Muscle of leg (tissue), 3 donors: ENCODE measurements at regions not wholly inside any gene's neighbourhood (a gene's known extent, or its start where the extent isn't known, plus 50 kb on each side); places are given as distances from the start of the nearest gene placed in this dataset.

Experiments used
- DNase-seq: peaks from one replicate; pipeline ENCODE4 v3.0.0; 2013
- H3K27ac ChIP-seq: one replicate; pipeline ENCODE4 v1.5.1; 2013; ENCODE audit warnings: mild to moderate bottlenecking, low read length, control low read depth
- H3K27me3 ChIP-seq: one replicate; pipeline ENCODE4 v1.6.1; 2013; ENCODE audit warnings: low read length; ENCODE audit not compliant: control insufficient read depth, insufficient read depth
- H3K36me3 ChIP-seq: one replicate; pipeline ENCODE4 v1.6.1; 2013; ENCODE audit warnings: low read length; ENCODE audit not compliant: control insufficient read depth, insufficient read depth
- H3K4me1 ChIP-seq: one replicate; pipeline ENCODE4 v1.6.1; 2013; ENCODE audit warnings: low read length; ENCODE audit not compliant: control insufficient read depth, insufficient read depth
- H3K4me3 ChIP-seq: one replicate; pipeline ENCODE4 v1.5.1; 2013; ENCODE audit warnings: low read length, control low read depth
- H3K9me3 ChIP-seq: replicated peaks from 2 replicates; pipeline ENCODE4 v1.6.1; 2013; ENCODE audit warnings: low read depth, low read length; ENCODE audit not compliant: control insufficient read depth
- WGBS: methylation state at CpG from one replicate; pipeline ENCODE4 v1.1.5; 2013; ENCODE audit warnings: missing lambda C conversion rate; ENCODE audit not compliant: insufficient coverage; 5-methylcytosine and 5-hydroxymethylcytosine counted together

DNA sequence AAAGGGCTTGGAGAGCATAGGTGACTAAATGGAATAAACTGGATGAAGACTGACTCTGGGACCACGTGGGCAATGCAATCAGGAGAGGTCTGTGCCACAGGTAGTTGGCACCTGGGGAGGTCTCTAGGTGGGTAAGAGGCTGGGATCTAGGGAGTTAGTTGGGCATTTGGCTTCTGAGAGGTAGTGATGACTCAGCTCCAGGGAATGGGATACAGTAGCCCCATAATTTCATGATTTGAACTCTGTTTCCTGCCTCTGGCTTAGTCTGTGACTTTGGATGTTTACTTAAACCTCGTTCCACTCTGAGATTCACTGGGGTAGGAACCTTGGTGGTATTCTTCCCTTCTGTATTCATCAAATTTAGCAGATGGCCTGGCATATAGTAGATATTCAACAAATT lies 240.8 kb downstream of the KIF4B start:
- Histone ChIP-seq H3K9me3 (no peaks in the 10 kb centered on the region), H3K4me3 (no peak overlapping the region), H3K36me3 (no peaks in the 10 kb centered on the region), H3K27ac (no peak overlapping the region), H3K4me1 (no peaks in the 10 kb centered on the region), H3K27me3 (no peaks in the 10 kb centered on the region)
- 67% methylated on average over 1 of the region's 2 CpGs for WGBS
- DNase-seq: no peak

DNA sequence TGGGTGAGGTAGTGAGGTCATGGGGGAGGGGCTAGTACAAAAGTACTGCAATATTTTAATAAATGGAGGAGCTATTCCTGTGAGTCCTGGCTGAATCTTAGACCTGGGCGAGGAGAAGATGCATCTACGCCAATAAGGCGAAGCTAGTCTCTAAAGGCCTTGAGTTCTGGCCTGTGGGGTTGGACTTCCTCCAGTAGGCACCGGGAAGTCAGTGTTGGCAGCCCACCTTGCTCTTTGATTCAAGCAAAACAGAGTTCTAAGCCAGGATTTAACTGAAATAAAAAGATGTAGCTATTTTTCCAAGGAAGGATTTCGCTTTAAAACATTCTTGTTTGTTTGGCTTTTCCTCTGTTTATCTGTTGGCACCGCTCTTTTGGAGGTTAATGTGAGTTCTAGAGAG lies 244.6 kb downstream of the KIF4B start:
- Histone ChIP-seq H3K36me3 (no peaks in the 10 kb centered on the region), H3K27ac (no peak overlapping the region), H3K9me3 (no peaks in the 10 kb centered on the region), H3K4me3 (no peak overlapping the region), H3K27me3 (no peaks in the 10 kb centered on the region), H3K4me1 (no peaks in the 10 kb centered on the region)
- DNase-seq: peak; percentile 52
- WGBS: 60% methylated on average over 4 of the region's 6 CpGs

DNA sequence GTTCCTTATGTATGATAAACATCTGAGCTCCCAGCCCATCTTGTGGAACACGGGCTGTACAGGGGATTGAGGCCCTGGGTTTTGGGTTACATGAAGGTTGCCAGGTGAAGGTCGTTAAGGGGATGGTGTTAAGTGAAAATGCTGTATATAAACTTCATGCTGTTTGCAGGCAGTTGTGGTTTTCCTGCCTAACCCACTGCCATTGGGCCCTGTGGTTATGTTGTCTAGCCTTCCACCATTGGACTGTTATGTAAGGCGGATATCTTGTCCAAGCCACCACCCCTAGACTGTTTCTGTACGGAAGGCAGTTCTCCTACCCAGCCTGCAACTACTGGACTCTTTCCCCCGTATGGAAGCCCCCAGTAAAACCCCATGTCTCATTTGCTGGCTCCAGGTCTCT lies 246.1 kb downstream of the KIF4B start:
- H3K36me3 ChIP-seq: no peaks in the 10 kb centered on the region
- no peak overlapping the region for H3K4me3 ChIP-seq
- H3K27ac ChIP-seq: no peak overlapping the region
- no peaks in the 10 kb centered on the region for H3K4me1 ChIP-seq
- no peaks in the 10 kb centered on the region for H3K9me3 ChIP-seq
- no peak for DNase-seq
- H3K27me3 ChIP-seq: no peaks in the 10 kb centered on the region
- WGBS: 25% methylated on average over 1 of the region's 5 CpGs

DNA sequence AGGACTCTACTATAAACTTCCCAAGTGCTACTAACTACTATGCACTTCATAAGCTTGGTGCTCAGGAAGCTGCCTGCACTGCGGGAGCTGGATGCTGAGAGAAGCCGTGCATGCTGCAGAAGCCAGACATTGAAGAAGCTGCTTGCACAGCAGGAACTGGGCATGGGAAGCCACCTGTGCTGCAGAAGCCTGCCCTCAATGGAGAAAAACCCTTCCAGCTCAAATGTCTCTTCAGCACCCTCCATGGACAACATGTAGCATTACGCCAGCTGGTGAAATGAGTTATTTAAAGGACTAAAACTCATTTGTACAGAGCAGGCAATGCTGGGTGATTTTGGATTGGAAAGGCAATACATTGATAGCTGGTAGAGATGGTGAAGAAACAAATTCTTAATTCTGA lies 247.2 kb downstream of the KIF4B start:
- no peak overlapping the region for H3K27ac ChIP-seq
- no peaks in the 10 kb centered on the region for H3K9me3 ChIP-seq
- H3K4me1 ChIP-seq: no peaks in the 10 kb centered on the region
- no peak overlapping the region for H3K4me3 ChIP-seq
- H3K27me3 ChIP-seq: no peaks in the 10 kb centered on the region
- H3K36me3 ChIP-seq: no peaks in the 10 kb centered on the region
- 36% methylated on average over 2 of the region's 3 CpGs for WGBS
- DNase-seq: no peak

DNA sequence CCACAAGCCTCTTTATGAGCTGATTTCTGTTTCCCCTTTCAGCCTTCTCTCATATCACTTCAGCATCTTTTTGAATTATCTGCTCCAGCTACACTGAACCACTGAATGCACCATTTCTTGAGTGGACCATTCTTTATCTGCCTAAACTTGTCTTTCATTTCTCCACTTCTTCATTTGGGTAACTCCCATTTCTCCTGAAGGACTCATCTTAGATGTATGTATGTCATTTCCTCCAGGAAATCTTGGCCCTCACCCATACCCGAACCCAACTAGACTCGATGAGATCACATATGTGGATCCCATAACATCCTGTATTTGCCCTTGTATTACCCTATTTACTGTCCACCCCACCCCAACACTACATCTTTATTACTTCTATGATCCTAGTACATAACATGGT lies 249.8 kb downstream of the KIF4B start:
- no peaks in the 10 kb centered on the region for H3K36me3 ChIP-seq
- no peak overlapping the region for H3K27ac ChIP-seq
- 90% methylated on average over 2 of the region's 2 CpGs for WGBS
- no peak for DNase-seq
- no peaks in the 10 kb centered on the region for H3K27me3 ChIP-seq
- no peaks in the 10 kb centered on the region for H3K9me3 ChIP-seq
- no peak overlapping the region for H3K4me3 ChIP-seq
- H3K4me1 ChIP-seq: no peaks in the 10 kb centered on the region

DNA sequence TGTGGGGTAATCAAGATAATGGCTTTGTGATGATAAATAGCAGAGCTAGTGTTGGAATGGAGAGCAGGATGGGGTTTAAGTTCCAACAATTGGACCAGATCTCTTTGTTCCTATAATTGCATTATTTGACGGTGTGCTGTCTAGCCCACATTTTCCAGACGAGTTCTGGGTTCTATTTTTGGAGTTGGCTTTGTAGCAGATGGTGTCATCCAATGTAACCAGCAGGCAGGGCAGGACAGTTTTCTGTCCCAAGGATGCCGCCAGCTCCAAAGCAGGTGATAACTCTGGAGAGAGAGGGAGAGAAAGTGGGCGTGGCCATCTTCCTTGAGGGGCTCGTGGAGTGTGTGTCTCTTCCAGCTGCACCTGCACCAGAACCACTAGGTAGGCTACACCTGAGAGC lies 251.3 kb downstream of the KIF4B start:
- Histone ChIP-seq H3K36me3 (no peaks in the 10 kb centered on the region), H3K4me3 (no peak overlapping the region), H3K27me3 (no peaks in the 10 kb centered on the region), H3K9me3 (no peaks in the 10 kb centered on the region), H3K4me1 (no peaks in the 10 kb centered on the region), H3K27ac (no peak overlapping the region)
- 66% methylated on average over 3 of the region's 5 CpGs for WGBS
- DNase-seq: no peak

DNA sequence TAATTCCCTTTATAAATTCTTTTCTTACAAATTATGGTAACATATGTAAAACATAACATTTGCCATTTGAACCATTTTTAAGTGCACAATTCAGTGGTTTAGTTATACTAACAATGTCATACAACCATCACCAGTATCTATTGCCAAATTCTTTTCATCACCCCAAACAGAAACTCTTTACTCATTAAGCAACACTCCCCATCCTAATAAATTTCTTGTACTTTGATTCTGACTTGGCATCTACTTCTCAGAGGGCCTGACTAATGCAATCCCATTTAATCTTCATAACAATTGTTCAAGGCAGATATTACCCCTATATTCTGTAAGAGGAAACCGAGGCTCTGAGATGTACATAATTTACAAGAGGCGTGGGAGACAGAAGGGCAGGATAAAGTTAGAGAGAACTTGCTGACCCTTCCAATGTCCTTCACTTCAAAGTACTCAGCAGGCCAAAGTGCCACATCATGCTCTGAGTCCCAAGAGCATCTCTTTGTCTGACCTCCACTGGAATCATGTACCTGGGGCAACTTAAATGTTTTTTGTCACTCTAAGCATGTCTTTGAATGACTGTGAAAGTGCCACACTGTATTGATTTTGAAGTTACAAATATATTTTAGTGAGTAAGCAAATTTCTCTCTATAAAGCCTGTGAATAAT lies 255.3 kb downstream of the KIF4B start:
- Histone ChIP-seq H3K4me1 (no peaks in the 10 kb centered on the region), H3K36me3 (no peaks in the 10 kb centered on the region), H3K27me3 (no peaks in the 10 kb centered on the region), H3K4me3 (no peak overlapping the region), H3K9me3 (no peaks in the 10 kb centered on the region), H3K27ac (no peak overlapping the region)
- WGBS: no CpG with 5 or more reads among the region's 2 CpGs
- no peak for DNase-seq

DNA sequence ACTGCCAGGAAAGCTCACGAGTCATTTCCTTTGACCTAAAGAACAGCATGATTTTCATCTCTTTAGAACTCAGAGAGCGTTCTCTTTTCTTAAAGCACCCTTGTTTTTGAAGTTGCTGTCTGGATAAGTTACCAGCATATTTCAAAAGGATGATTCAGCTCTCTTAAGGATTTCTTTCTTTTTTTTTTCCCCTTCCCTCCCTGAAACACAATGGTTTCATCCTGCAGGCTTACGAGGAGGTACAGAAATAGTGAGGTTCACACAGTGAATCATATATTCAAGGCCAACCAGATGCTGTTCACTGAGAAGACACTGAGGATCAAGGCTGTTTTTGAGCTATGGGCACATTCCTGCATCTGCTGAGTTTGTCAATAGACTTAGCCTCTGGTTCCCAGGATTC lies 257.2 kb downstream of the KIF4B start:
- no peaks in the 10 kb centered on the region for H3K4me1 ChIP-seq
- no peak overlapping the region for H3K27ac ChIP-seq
- DNase-seq: no peak
- no peaks in the 10 kb centered on the region for H3K9me3 ChIP-seq
- no peaks in the 10 kb centered on the region for H3K27me3 ChIP-seq
- 71% methylated on average over 1 of the region's 3 CpGs for WGBS
- H3K36me3 ChIP-seq: no peaks in the 10 kb centered on the region
- no peak overlapping the region for H3K4me3 ChIP-seq

DNA sequence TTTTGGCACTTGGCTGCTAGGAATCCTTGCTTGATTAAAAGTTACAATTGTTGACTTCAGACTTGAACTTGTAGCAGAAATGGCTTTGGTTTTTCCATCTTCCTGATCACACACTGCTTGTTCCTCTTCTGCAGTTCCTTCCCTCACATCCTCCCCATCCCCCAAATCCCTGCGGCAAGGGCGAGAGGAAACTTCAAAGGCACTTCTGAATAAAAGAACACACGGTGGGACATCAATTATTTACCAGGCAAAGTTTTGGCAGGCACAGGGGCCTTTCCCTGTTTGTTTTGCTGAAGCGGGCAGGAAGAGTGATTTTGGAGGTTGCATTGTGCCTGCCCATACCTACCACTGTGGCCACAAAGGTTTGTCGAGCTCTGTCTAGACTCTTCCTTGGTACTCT lies 260.9 kb downstream of the KIF4B start:
- no peak overlapping the region for H3K27ac ChIP-seq
- no peaks in the 10 kb centered on the region for H3K27me3 ChIP-seq
- DNase-seq: no peak
- H3K4me1 ChIP-seq: no peaks in the 10 kb centered on the region
- 42% methylated on average over 1 of the region's 5 CpGs for WGBS
- no peak overlapping the region for H3K4me3 ChIP-seq
- H3K9me3 ChIP-seq: no peaks in the 10 kb centered on the region
- no peaks in the 10 kb centered on the region for H3K36me3 ChIP-seq

DNA sequence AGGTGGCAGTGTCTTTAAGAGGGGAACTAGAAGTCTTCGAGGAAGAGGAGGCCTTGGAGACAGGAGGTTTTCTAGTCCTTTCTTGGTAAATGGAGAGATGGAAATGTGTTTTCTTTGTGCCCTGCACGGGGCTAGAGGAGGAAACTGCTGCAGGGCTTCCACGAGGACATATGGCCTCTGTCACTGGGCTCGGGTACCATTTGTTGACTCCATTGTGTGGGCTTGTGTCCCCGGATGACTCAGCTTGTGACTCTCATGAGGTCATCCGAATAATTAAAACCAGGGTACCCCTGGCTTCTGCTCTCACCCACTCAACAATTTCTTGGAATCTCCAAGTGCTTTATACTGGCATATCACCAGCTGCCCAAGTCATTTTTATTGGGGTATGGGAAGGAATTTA lies 261.7 kb downstream of the KIF4B start:
- WGBS: 68% methylated on average over 5 of the region's 6 CpGs
- Histone ChIP-seq H3K36me3 (no peaks in the 10 kb centered on the region), H3K4me1 (no peaks in the 10 kb centered on the region), H3K27me3 (no peaks in the 10 kb centered on the region), H3K9me3 (no peaks in the 10 kb centered on the region), H3K4me3 (no peak overlapping the region), H3K27ac (no peak overlapping the region)
- no peak for DNase-seq

DNA sequence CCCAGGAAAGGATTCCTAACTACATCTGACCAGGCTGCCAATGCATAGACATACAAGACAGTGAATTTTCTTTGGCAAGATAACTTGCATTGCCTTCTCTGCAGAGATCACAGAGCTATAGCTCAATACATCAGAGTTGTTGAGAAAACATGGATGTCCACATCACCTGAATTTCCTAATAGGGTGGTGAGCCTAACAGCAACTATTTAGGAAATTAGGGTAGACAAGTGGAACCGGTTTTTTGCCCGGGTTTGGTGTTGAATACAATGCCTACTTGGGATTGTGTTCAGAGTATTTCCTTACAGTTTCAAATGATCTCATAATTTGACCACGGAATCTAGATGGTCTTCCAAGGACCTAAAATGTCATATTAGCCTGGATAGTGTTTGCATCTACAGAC lies 262.7 kb downstream of the KIF4B start:
- H3K36me3 ChIP-seq: no peaks in the 10 kb centered on the region
- H3K4me3 ChIP-seq: no peak overlapping the region
- no peaks in the 10 kb centered on the region for H3K27me3 ChIP-seq
- no peak overlapping the region for H3K27ac ChIP-seq
- no peaks in the 10 kb centered on the region for H3K9me3 ChIP-seq
- WGBS: 100% methylated on average over 1 of the region's 3 CpGs
- no peak for DNase-seq
- H3K4me1 ChIP-seq: no peaks in the 10 kb centered on the region
